ENCODE measurements at regions not wholly inside any gene's neighbourhood (a gene's known extent, or its start where the extent isn't known, plus 50 kb on each side); places are given as distances from the start of the nearest gene placed in this dataset.

- H3K27ac ChIP-seq: no peak overlapping the region
- H4K20me1 ChIP-seq (ENCODE audit: insufficient read depth): no peaks in the 10 kb centered on the region
- no peak overlapping the region for H3K4me3 ChIP-seq (IDR thresholded peaks at IDR 0.05; ENCODE audit: insufficient read depth, low read depth, low read length)
- no peaks in the 10 kb centered on the region for H3K27me3 ChIP-seq (ENCODE audit: insufficient read depth, low read depth)
- H3K4me2 ChIP-seq: no peak overlapping the region
- H3K36me3 ChIP-seq (ENCODE audit: insufficient read depth): no peaks in the 10 kb centered on the region
- TF ChIP-seq CTCF (conservative IDR thresholded peaks at IDR 0.05; ENCODE audit: low read depth, low read length): no peak
- no peak overlapping the region for H3K9ac ChIP-seq
- no peaks in the 10 kb centered on the region for H3K79me2 ChIP-seq (ENCODE audit: insufficient read depth, low read depth)
- no peaks in the 10 kb centered on the region for H3K4me1 ChIP-seq (ENCODE audit: low read depth, poor library complexity, severe bottlenecking)
- H2AFZ ChIP-seq (ENCODE audit: low read depth): no peak overlapping the region
Observed at GRCh38 chr3:76733073-76733759, 306.7 kb upstream of the ROBO2 start.

- no peaks in the 10 kb centered on the region for H3K4me1 ChIP-seq (ENCODE audit: low read depth, poor library complexity, severe bottlenecking)
- no peak overlapping the region for H3K4me2 ChIP-seq
- no peaks in the 10 kb centered on the region for H3K79me2 ChIP-seq (ENCODE audit: insufficient read depth, low read depth)
- H3K4me3 ChIP-seq (IDR thresholded peaks at IDR 0.05; ENCODE audit: insufficient read depth, low read depth, low read length): no peak overlapping the region
- no peak overlapping the region for H3K27ac ChIP-seq
- H2AFZ ChIP-seq (ENCODE audit: low read depth): no peak overlapping the region
- no peaks in the 10 kb centered on the region for H3K27me3 ChIP-seq (ENCODE audit: insufficient read depth, low read depth)
- no peak for TF ChIP-seq CTCF (conservative IDR thresholded peaks at IDR 0.05; ENCODE audit: low read depth, low read length)
- H3K9ac ChIP-seq: no peak overlapping the region
- no peaks in the 10 kb centered on the region for H3K36me3 ChIP-seq (ENCODE audit: insufficient read depth)
- no peaks in the 10 kb centered on the region for H4K20me1 ChIP-seq (ENCODE audit: insufficient read depth)
Observed at GRCh38 chr3:76735152-76735551, 304.7 kb upstream of the ROBO2 start.

- Histone ChIP-seq H3K4me1 (ENCODE audit: low read depth, poor library complexity, severe bottlenecking) (no peaks in the 10 kb centered on the region), H3K36me3 (ENCODE audit: insufficient read depth) (no peaks in the 10 kb centered on the region), H3K4me2 (no peak overlapping the region), H3K27ac (no peak overlapping the region), H3K4me3 (IDR thresholded peaks at IDR 0.05; ENCODE audit: insufficient read depth, low read depth, low read length) (no peak overlapping the region), H3K9ac (no peak overlapping the region), H2AFZ (ENCODE audit: low read depth) (no peak overlapping the region), H3K79me2 (ENCODE audit: insufficient read depth, low read depth) (no peaks in the 10 kb centered on the region), H3K27me3 (ENCODE audit: insufficient read depth, low read depth) (no peaks in the 10 kb centered on the region), H4K20me1 (ENCODE audit: insufficient read depth) (no peaks in the 10 kb centered on the region)
- TF ChIP-seq CTCF (conservative IDR thresholded peaks at IDR 0.05; ENCODE audit: low read depth, low read length): no peak
Observed at GRCh38 chr3:76753599-76753998, 286.3 kb upstream of the ROBO2 start.

GRCh38 chr3:76754247-76754646 lies 285.7 kb upstream of the ROBO2 start:
- no peak for TF ChIP-seq CTCF (conservative IDR thresholded peaks at IDR 0.05; ENCODE audit: low read depth, low read length)
- Histone ChIP-seq H2AFZ (ENCODE audit: low read depth) (no peak overlapping the region), H3K36me3 (ENCODE audit: insufficient read depth) (no peaks in the 10 kb centered on the region), H3K9ac (no peak overlapping the region), H3K4me2 (no peak overlapping the region), H4K20me1 (ENCODE audit: insufficient read depth) (no peaks in the 10 kb centered on the region), H3K79me2 (ENCODE audit: insufficient read depth, low read depth) (no peaks in the 10 kb centered on the region), H3K4me1 (ENCODE audit: low read depth, poor library complexity, severe bottlenecking) (no peaks in the 10 kb centered on the region), H3K27ac (no peak overlapping the region), H3K4me3 (IDR thresholded peaks at IDR 0.05; ENCODE audit: insufficient read depth, low read depth, low read length) (no peak overlapping the region), H3K27me3 (ENCODE audit: insufficient read depth, low read depth) (no peaks in the 10 kb centered on the region)
